ENCODE measurements at regions not wholly inside any gene's neighbourhood (a gene's known extent, or its start where the extent isn't known, plus 50 kb on each side); places are given as distances from the start of the nearest gene placed in this dataset.

- H3K9me3 ChIP-seq: no peaks in the 10 kb centered on the region
- H3K4me3 ChIP-seq: no peak overlapping the region
- H3K27ac ChIP-seq: no peak overlapping the region
- ATAC-seq (ENCODE audit: insufficient number of reproducible peaks, low FRiP score, low read depth) (no peak), DNase-seq (ENCODE audit: low spot score) (no peak)
- no peaks in the 10 kb centered on the region for H3K27me3 ChIP-seq (replicated peaks; ENCODE audit: insufficient read depth)
- TF ChIP-seq CTCF (IDR thresholded peaks at IDR 0.05): no peak
- H3K4me1 ChIP-seq (ENCODE audit: control insufficient read depth in 1 of 2, low read depth in 2 of 2): no peaks in the 10 kb centered on the region
- H3K36me3 ChIP-seq: no peaks in the 10 kb centered on the region
Measured at GRCh38 chr18:41842886-41843285, 112.1 kb upstream of the PIK3C3 start.

DNA sequence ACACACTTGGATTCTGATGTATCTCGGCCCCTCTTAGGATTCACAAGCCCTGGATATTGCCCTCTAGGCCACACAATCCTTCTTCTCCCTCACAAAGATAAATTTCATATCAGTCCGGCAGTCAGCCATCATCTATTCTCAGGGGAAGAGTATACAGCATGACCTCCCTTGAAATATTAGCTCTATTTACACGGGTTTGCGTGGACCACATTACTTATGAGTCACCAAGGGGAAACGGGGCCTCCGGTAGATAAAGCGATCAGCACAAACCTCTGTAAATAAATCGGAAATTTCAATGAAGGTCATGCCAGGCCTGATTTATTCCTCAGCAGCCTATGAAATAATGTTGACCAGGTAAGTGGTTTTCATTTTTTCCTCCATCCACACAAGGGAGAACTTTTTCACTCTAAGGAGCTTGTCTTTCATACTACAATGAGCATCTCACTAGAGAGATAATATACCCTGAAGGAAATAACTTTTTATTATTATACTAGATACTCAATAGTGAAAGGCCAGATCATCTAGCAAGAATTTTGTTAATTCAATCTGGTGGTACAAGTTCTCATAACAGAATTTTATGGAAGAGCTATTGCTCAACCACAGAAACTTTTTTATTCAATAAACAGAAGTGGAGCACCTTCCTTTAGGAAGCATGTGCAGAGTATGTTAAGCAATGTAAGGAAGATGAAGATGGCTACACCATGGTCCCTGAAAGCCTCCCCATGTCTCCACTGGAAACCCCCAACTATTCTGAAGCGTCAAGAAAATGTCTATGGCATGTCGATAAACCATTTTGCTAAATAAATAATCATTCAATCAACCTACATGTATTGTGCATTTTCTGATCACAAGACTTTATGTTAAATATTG lies 125.2 kb upstream of the PIK3C3 start:
- Histone ChIP-seq H3K4me1 (ENCODE audit: control insufficient read depth in 1 of 2, low read depth in 2 of 2) (no peaks in the 10 kb centered on the region), H3K4me3 (no peak overlapping the region), H3K27ac (no peak overlapping the region), H3K27me3 (replicated peaks; ENCODE audit: insufficient read depth) (no peaks in the 10 kb centered on the region), H3K36me3 (no peaks in the 10 kb centered on the region), H3K9me3 (no peaks in the 10 kb centered on the region)
- ATAC-seq (ENCODE audit: insufficient number of reproducible peaks, low FRiP score, low read depth) (no peak), DNase-seq (ENCODE audit: low spot score) (no peak)
- no peak for TF ChIP-seq CTCF (IDR thresholded peaks at IDR 0.05)

GRCh38 chr18:41828137-41828536 lies 126.9 kb upstream of the PIK3C3 start:
- Histone ChIP-seq H3K27me3 (replicated peaks; ENCODE audit: insufficient read depth) (no peaks in the 10 kb centered on the region), H3K27ac (no peak overlapping the region), H3K9me3 (no peaks in the 10 kb centered on the region), H3K4me1 (ENCODE audit: control insufficient read depth in 1 of 2, low read depth in 2 of 2) (no peaks in the 10 kb centered on the region), H3K36me3 (no peaks in the 10 kb centered on the region), H3K4me3 (no peak overlapping the region)
- ATAC-seq (ENCODE audit: insufficient number of reproducible peaks, low FRiP score, low read depth) (no peak), DNase-seq (ENCODE audit: low spot score) (no peak)
- no peak for TF ChIP-seq CTCF (IDR thresholded peaks at IDR 0.05)

DNA sequence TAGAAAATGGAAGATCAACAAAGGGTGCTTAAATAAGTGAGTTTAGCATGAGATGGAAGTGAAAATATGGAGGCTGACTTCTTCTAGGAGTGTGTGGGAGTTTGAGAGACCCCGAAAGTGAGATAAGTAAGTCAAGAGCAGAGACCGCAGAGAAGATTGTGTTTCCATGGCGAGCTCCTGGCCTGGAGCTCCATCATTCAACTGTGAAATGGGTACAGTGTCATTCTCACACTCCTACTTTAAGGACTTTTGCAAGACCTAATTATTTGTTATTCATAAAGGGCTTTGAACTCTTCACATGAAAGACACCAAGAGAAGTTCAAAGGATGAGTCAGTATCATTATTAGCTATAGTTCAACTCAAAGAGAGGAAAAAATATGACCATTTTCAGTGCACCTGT lies 134.2 kb upstream of the PIK3C3 start:
- no peak for TF ChIP-seq CTCF (IDR thresholded peaks at IDR 0.05)
- ATAC-seq (ENCODE audit: insufficient number of reproducible peaks, low FRiP score, low read depth) (no peak), DNase-seq (ENCODE audit: low spot score) (no peak)
- H3K9me3 ChIP-seq: no peaks in the 10 kb centered on the region
- H3K4me1 ChIP-seq (ENCODE audit: control insufficient read depth in 1 of 2, low read depth in 2 of 2): no peaks in the 10 kb centered on the region
- no peaks in the 10 kb centered on the region for H3K36me3 ChIP-seq
- no peaks in the 10 kb centered on the region for H3K27me3 ChIP-seq (replicated peaks; ENCODE audit: insufficient read depth)
- H3K4me3 ChIP-seq: no peak overlapping the region
- no peak overlapping the region for H3K27ac ChIP-seq

DNA sequence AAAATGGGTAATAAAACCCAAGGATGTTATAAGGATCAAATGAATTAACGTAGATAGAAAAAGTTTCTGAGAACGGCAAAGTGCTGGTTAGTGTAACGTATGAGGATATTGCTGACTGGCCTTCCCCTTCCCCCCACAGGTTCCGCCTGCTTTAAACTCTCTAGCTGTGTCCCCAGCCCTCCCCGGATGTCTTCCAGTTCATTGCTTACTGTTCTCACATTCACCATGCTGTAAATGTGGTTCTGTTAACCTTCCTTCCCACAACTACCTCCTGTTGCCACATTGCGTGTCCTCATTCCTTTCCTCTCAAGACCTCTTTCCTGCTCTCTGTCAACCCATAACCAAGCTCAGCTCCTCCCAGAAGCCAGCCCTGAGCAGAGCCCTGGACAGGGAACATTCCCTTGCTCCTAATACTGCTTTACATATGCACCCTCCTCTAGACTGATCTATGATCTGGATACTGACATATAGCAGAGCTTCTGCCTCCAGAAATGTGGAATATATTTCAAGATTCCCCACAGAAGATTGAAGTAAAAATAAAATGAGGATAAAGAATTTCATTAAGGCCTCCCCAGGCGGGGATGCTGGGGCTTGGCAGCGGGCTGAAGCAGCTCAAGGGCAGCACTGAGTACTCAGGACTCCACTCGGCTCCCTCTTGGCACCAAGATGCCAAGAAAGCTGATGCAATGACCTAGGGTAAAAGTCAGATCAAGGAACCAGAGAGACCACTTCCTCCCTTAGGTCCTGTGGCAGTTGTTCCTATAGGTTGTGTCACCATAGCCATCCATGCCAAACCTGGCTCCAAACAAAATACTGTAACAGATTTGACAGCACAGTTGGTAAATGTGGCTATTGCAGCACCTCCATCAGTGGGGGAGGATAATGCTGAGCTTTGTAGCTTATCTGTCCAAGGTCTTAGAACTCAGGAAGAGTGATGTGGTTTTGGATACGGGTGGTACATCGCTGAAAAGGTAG lies 136.4 kb upstream of the PIK3C3 start:
- Histone ChIP-seq H3K9me3 (no peaks in the 10 kb centered on the region), H3K4me1 (ENCODE audit: control insufficient read depth in 1 of 2, low read depth in 2 of 2) (no peaks in the 10 kb centered on the region), H3K4me3 (no peak overlapping the region), H3K27ac (no peak overlapping the region), H3K27me3 (replicated peaks; ENCODE audit: insufficient read depth) (no peaks in the 10 kb centered on the region), H3K36me3 (no peaks in the 10 kb centered on the region)
- DNase-seq (ENCODE audit: low spot score) (no peak), ATAC-seq (ENCODE audit: insufficient number of reproducible peaks, low FRiP score, low read depth) (no peak)
- no peak for TF ChIP-seq CTCF (IDR thresholded peaks at IDR 0.05)
